Tibial artery (tissue), 4 donors: ENCODE measurements at regions not wholly inside any gene's neighbourhood (a gene's known extent, or its start where the extent isn't known, plus 50 kb on each side); places are given as distances from the start of the nearest gene placed in this dataset.
"Not testable (repeated sequence)": the region's sequence is repeated elsewhere in the genome, so short reads cannot be mapped to it uniquely, and the experiment has no call there.

Experiments used
- DNase-seq, 2 donors: peaks; one replicate each; pipeline ENCODE4 v3.0.0-alpha.2; 2019
- H3K27ac ChIP-seq, 2 donors: fragments of 200-600 bp; sonication (generic) in 1 of 2; 1 replicate in 1 of 2; 2 replicates in 1 of 2; pipeline ENCODE4 v1.5.1; 2018 to 2019; ENCODE audit warnings: mild to moderate bottlenecking in 1 of 2
- H3K27me3 ChIP-seq, 2 donors: fragments of 200-600 bp; sonication (generic) in 1 of 2; one replicate each; pipeline versions ENCODE4 v1.5.1 to v1.6.0; 2016 to 2019
- H3K36me3 ChIP-seq, 3 donors: fragments of 200-600 bp; sonication (generic) in 2 of 3; one replicate each; pipeline ENCODE4 v1.5.1; 2016 to 2019; ENCODE audit warnings: mild to moderate bottlenecking in 2 of 3
- H3K4me1 ChIP-seq, 4 donors: fragments of 200-600 bp; sonication (generic) in 2 of 4; 1 replicate in 3 of 4; 2 replicates in 1 of 4; pipeline ENCODE4 v1.5.1; 2016 to 2019
- H3K4me3 ChIP-seq, 2 donors: fragments of 200-600 bp; sonication (generic) in 1 of 2; 1 replicate in 1 of 2; 2 replicates in 1 of 2; pipeline ENCODE4 v1.5.1; 2018 to 2019; ENCODE audit warnings: mild to moderate bottlenecking in 2 of 2
- H3K9me3 ChIP-seq, 3 donors: fragments of 200-600 bp; sonication (generic) in 1 of 3; one replicate each; pipeline ENCODE4 v1.5.1; 2016 to 2019
- intact Hi-C: fragments of 100-400 bp; cut with DNase I; formaldehyde crosslinking; loops from one replicate; pipeline ENCODE4 v1.15.0; 2023; ENCODE audit warnings: low total_unique reads
- TF ChIP-seq, protein P1 (sequence below), 2 experiments: fragments of 200-600 bp in 1 of 2; fragments of 450-650 bp in 1 of 2; IDR thresholded peaks; one replicate each; pipeline ENCODE4 v1.5.1; 2017 to 2019; ENCODE audit warnings: antibody characterized with exemption in 2 of 2, mild to moderate bottlenecking in 1 of 2, moderate library complexity in 1 of 2

DNA sequence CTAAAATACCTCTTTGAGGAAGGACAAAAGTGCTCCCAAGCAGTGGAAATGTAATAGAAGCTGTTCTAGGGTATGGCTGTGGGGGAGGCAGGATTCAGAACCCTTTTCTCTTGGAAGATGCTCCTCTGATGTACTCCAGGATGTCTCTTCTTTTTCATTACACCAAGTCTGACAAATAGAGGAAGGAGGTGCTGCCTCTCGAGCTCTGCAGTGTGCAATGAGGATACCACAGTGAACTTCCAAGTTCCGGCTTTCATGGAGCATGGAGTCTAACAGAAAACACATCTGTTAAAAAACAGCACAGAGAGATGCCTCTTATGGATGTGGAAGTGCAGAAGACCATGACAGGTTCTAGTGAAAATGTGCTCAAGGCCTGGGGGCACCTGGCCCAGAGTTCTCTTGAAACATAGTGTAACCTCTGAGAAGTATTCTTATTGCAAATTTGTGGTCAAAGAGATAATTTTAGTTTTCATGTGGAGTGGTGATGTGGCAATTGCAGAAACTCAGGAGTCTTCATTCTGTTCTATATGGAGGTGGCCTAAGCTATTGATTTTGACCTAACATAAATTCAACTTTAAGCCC lies 362.0 kb upstream of the CITED2 start:
- Histone ChIP-seq H3K9me3 (no peaks in the 10 kb centered on the region), H3K4me1 (peaks cover 0 to 4% (median 0%) of the 10 kb centered on the region in 4 donors), H3K36me3 (no peaks in the 10 kb centered on the region), H3K27ac (no peak overlapping the region), H3K4me3 (no peak overlapping the region), H3K27me3 (no peaks in the 10 kb centered on the region)
- TF ChIP-seq, protein P1, sequence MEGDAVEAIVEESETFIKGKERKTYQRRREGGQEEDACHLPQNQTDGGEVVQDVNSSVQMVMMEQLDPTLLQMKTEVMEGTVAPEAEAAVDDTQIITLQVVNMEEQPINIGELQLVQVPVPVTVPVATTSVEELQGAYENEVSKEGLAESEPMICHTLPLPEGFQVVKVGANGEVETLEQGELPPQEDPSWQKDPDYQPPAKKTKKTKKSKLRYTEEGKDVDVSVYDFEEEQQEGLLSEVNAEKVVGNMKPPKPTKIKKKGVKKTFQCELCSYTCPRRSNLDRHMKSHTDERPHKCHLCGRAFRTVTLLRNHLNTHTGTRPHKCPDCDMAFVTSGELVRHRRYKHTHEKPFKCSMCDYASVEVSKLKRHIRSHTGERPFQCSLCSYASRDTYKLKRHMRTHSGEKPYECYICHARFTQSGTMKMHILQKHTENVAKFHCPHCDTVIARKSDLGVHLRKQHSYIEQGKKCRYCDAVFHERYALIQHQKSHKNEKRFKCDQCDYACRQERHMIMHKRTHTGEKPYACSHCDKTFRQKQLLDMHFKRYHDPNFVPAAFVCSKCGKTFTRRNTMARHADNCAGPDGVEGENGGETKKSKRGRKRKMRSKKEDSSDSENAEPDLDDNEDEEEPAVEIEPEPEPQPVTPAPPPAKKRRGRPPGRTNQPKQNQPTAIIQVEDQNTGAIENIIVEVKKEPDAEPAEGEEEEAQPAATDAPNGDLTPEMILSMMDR (IDR thresholded peaks at IDR 0.05) = no peak
- no peak for DNase-seq
- intact Hi-C loops = no loop called here

DNA sequence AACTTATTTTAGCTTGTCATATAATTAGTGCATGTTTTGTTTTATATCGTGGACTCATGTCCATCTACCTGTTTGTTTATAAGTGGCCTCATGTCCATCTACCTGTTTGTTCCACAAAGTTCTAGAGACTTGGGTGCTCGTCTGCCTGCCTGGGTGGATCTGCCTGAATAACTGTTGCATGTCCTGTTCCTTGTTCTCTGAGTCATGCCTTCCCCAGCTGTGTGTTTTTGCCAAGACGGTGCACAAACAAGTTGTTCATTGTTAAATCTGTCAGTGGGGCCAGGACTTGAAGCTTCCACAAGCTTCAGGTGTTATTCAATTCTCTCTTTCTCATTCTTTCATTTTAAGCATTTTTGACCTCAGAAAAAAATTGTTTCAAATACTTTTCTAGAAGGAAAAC lies 358.0 kb upstream of the CITED2 start:
- no peaks in the 10 kb centered on the region for H3K27me3 ChIP-seq
- H3K27ac ChIP-seq = no peak overlapping the region
- TF ChIP-seq, protein P1 (IDR thresholded peaks at IDR 0.05) = no peak
- H3K4me1 ChIP-seq = peaks cover 0 to 23% (median 4%) of the 10 kb centered on the region in 4 donors
- H3K9me3 ChIP-seq = no peaks in the 10 kb centered on the region
- intact Hi-C loops = no loop called here
- no peaks in the 10 kb centered on the region for H3K36me3 ChIP-seq
- H3K4me3 ChIP-seq = no peak overlapping the region
- DNase-seq = peak in 1 of 2 donors; percentile 34

GRCh38 chr6:139730340-139730974 lies 356.0 kb upstream of the CITED2 start:
- intact Hi-C loops = no loop called here
- Histone ChIP-seq H3K4me3 (no peak overlapping the region), H3K27ac (no peak overlapping the region), H3K27me3 (no peaks in the 10 kb centered on the region), H3K9me3 (no peaks in the 10 kb centered on the region), H3K36me3 (no peaks in the 10 kb centered on the region), H3K4me1 (peaks cover 0 to 23% (median 4%) of the 10 kb centered on the region in 4 donors)
- TF ChIP-seq, protein P1 (IDR thresholded peaks at IDR 0.05) = no peak
- DNase-seq = no peak

GRCh38 chr6:139728876-139729427 lies 354.5 kb upstream of the CITED2 start:
- H3K27me3 ChIP-seq = no peaks in the 10 kb centered on the region
- peaks cover 0 to 23% (median 4%) of the 10 kb centered on the region in 4 donors for H3K4me1 ChIP-seq
- intact Hi-C loops = no loop called here
- no peak overlapping the region for H3K4me3 ChIP-seq
- no peak for DNase-seq
- H3K27ac ChIP-seq = peak overlapping the region in 1 of 2 donors; percentile 51
- H3K9me3 ChIP-seq = no peaks in the 10 kb centered on the region
- H3K36me3 ChIP-seq = no peaks in the 10 kb centered on the region
- TF ChIP-seq, protein P1 (IDR thresholded peaks at IDR 0.05) = no peak

- peaks cover 0 to 33% (median 4%) of the 10 kb centered on the region in 4 donors for H3K4me1 ChIP-seq
- H3K36me3 ChIP-seq, H3K4me3 ChIP-seq, intact Hi-C loops, H3K27ac ChIP-seq, DNase-seq, H3K27me3 ChIP-seq, H3K9me3 ChIP-seq: not testable (repeated sequence)
Measured at GRCh38 chr6:139726272-139726671, 351.8 kb upstream of the CITED2 start.

DNA sequence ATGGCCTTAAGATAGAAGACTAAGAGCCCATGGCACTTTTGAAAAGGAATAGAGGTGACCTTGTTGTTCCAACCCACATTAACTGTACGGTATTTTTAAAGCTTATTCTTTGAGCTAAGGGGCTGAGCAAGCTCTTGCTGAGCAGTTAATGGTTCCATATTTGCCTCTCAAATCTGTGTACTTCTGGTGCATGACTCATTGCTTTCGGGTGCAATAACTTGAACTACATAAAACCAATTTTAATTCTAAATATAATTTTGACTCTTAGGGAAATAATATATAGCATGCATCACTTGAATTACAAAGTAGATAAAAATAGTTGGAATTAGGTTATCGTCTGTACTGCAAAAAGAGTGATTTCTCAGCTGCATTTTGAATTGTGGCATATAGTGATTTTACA lies 348.1 kb upstream of the CITED2 start:
- Histone ChIP-seq H3K27ac (no peak overlapping the region), H3K36me3 (no peaks in the 10 kb centered on the region), H3K27me3 (no peaks in the 10 kb centered on the region), H3K4me1 (peaks cover 0 to 13% (median 0%) of the 10 kb centered on the region in 4 donors), H3K9me3 (no peaks in the 10 kb centered on the region), H3K4me3 (no peak overlapping the region)
- TF ChIP-seq, protein P1 (IDR thresholded peaks at IDR 0.05) = no peak
- DNase-seq = no peak
- intact Hi-C loops = no loop called here
